ENCODE measurements at regions not wholly inside any gene's neighbourhood (a gene's known extent, or its start where the extent isn't known, plus 50 kb on each side); places are given as distances from the start of the nearest gene placed in this dataset.

- Histone ChIP-seq H3K9me3 (no peaks in the 10 kb centered on the region), H3K36me3 (no peaks in the 10 kb centered on the region), H3K4me1 (no peaks in the 10 kb centered on the region), H3K4me3 (no peak overlapping the region), H3K27ac (no peak overlapping the region), H3K27me3 (no peaks in the 10 kb centered on the region)
- TF ChIP-seq POLR2A (IDR thresholded peaks at IDR 0.05): no peak
- no peak for TF ChIP-seq CTCF (IDR thresholded peaks at IDR 0.05)
- no peak for TF ChIP-seq EP300 (IDR thresholded peaks at IDR 0.05)
- no peak for DNase-seq (ENCODE audit: low spot score in 2 of 2)
- WGBS, 2 donors: 91% methylated on average over 1 of the region's 1 CpG
These were observed 132.6 kb downstream of the BMP4 start for GRCh38 chr14:53824061-53824460.

- Histone ChIP-seq H3K27ac (no peak overlapping the region), H3K4me3 (no peak overlapping the region), H3K27me3 (no peaks in the 10 kb centered on the region), H3K4me1 (no peaks in the 10 kb centered on the region), H3K9me3 (peaks cover 0 to 5% (median 0%) of the 10 kb centered on the region in 4 donors), H3K36me3 (no peaks in the 10 kb centered on the region)
- WGBS, 2 donors: 31 to 32% methylated on average over 4 of the region's 4 CpGs
- no peak for DNase-seq (ENCODE audit: low spot score in 2 of 2)
- no peak for TF ChIP-seq EP300 (IDR thresholded peaks at IDR 0.05)
- TF ChIP-seq CTCF (IDR thresholded peaks at IDR 0.05): no peak
- no peak for TF ChIP-seq POLR2A (IDR thresholded peaks at IDR 0.05)
These were observed 142.2 kb downstream of the BMP4 start for GRCh38 chr14:53814392-53814791.

- H3K4me1 ChIP-seq: no peaks in the 10 kb centered on the region
- TF ChIP-seq POLR2A (IDR thresholded peaks at IDR 0.05) (no peak), EP300 (IDR thresholded peaks at IDR 0.05) (no peak), CTCF (IDR thresholded peaks at IDR 0.05) (no peak)
- WGBS, 2 donors: 89% methylated on average over 7 of the region's 7 CpGs
These were observed 146.4 kb downstream of the BMP4 start for GRCh38 chr14:53810221-53810620.

GRCh38 chr14:53808042-53808441, 148.6 kb downstream of the BMP4 start:
- H3K4me1 ChIP-seq: no peaks in the 10 kb centered on the region
- H3K27me3 ChIP-seq: no peaks in the 10 kb centered on the region
- H3K27ac ChIP-seq: no peak overlapping the region
- H3K9me3 ChIP-seq: no peaks in the 10 kb centered on the region
- TF ChIP-seq EP300 (IDR thresholded peaks at IDR 0.05) (no peak), CTCF (IDR thresholded peaks at IDR 0.05) (no peak), POLR2A (IDR thresholded peaks at IDR 0.05) (no peak)
- no peak overlapping the region for H3K4me3 ChIP-seq
- no peaks in the 10 kb centered on the region for H3K36me3 ChIP-seq
- DNase-seq (ENCODE audit: low spot score in 2 of 2): no peak

More at GRCh38 chr14:53810221-53810620, 146.4 kb downstream of the BMP4 start:
- DNase-seq (ENCODE audit: low spot score in 2 of 2): no peak
- Histone ChIP-seq H3K9me3 (no peaks in the 10 kb centered on the region), H3K27me3 (no peaks in the 10 kb centered on the region), H3K4me3 (no peak overlapping the region), H3K36me3 (no peaks in the 10 kb centered on the region), H3K27ac (no peak overlapping the region)

- Histone ChIP-seq H3K4me3 (no peak overlapping the region), H3K4me1 (no peaks in the 10 kb centered on the region), H3K27me3 (no peaks in the 10 kb centered on the region), H3K27ac (no peak overlapping the region), H3K36me3 (no peaks in the 10 kb centered on the region), H3K9me3 (no peaks in the 10 kb centered on the region)
- TF ChIP-seq CTCF (IDR thresholded peaks at IDR 0.05) (no peak), POLR2A (IDR thresholded peaks at IDR 0.05) (no peak), EP300 (IDR thresholded peaks at IDR 0.05) (no peak)
- DNase-seq (ENCODE audit: low spot score in 2 of 2): peak in 1 of 2 donors; percentile 8
- 51 to 57% methylated on average over 3 of the region's 3 CpGs for WGBS, 2 donors
These were observed 149.1 kb downstream of the BMP4 start for GRCh38 chr14:53807542-53807941.
